ENCODE measurements at regions not wholly inside any gene's neighbourhood (a gene's known extent, or its start where the extent isn't known, plus 50 kb on each side); places are given as distances from the start of the nearest gene placed in this dataset.
"Not testable (repeated sequence)": the region's sequence is repeated elsewhere in the genome, so short reads cannot be mapped to it uniquely, and the experiment has no call there.

DNA sequence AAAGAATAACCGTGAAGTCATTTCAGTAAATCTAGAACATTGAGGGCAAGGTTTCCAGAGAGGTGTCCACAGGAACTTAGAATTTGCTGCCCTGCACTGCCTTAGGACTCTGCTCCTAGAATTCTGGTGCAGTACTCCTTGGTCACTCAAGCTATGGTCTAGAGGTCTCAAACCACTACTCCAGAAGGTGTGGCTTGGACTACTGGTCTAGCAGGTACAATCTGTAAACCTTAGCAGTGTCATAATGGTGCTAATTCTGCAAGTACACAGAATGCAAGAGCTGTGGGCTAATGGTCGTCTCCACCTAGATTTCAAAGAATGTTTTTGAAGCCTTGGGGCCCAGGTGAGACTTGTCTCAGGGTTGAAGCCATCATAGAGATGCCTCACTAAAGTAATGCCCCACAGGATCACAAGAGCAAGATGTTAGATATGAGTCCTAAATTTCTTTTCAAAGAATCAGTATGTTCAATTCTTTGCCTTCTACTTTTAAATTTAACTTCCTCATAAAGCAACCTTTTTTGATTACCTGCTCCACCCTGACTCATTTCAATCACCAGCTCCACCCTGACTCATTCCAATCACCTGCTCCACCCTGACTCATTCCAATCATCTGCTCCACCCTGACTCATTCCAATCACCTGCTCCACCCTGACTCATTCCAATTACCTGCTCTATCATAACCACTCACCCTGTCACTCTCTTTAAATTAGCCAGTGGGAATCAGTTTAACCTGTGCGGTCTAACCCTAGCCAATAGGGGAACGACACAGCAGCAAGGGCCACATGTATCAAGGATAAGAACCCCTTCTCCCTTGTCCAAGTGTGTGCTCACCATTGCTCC, 1111.8 kb upstream of the ACO1 start:
- in situ Hi-C loops (cut with MboI; ENCODE audit: low sequenced_read_pairs) = no loop called here

DNA sequence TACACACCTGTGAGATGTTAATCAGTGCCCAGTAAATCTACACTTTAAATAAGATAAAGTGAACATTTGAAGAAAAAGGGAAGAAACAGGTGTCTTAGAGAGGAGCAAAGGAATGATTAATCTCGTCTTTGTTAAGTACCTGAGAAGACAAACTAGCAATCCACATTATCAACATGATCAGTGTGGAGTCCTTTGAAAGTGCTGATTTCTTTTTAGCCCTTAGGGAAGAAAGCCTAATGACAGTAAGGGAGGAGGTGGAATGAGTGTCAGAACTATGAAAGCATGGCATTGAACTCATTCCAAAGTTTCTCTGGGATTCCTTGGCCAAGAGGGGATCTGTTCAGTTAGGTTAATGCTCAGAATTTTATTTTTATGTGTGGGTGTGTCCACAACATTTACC, 1109.0 kb upstream of the ACO1 start:
- in situ Hi-C loops (cut with MboI; ENCODE audit: low sequenced_read_pairs) = no loop called here

- in situ Hi-C loops (cut with MboI; ENCODE audit: low sequenced_read_pairs) = no loop called here
Measured at GRCh38 chr9:31290731-31291130, 1093.7 kb upstream of the ACO1 start.

- in situ Hi-C loops (cut with MboI; ENCODE audit: low sequenced_read_pairs) = no loop called here
Measured at GRCh38 chr9:31302620-31303418, 1081.6 kb upstream of the ACO1 start.

DNA sequence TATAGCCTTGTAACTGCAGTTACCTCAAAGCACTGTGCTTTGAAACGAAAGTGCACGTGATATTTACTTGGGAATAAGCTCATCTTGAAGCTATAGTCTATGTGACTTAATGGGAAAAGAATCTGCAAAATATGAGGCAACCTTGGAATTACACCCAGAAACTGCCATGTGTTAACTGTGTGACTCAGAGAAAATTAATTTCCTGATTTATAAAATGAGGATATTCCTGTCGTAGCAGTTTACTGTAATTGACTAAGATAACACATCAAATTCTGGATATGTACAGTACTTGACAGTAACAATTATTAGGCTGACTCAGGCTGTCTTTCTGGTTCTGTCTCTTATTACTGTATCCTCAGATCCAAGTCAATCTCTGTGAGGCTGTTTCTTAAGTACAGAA, 1079.9 kb upstream of the ACO1 start:
- in situ Hi-C loops (cut with MboI; ENCODE audit: low sequenced_read_pairs) = no loop called here

DNA sequence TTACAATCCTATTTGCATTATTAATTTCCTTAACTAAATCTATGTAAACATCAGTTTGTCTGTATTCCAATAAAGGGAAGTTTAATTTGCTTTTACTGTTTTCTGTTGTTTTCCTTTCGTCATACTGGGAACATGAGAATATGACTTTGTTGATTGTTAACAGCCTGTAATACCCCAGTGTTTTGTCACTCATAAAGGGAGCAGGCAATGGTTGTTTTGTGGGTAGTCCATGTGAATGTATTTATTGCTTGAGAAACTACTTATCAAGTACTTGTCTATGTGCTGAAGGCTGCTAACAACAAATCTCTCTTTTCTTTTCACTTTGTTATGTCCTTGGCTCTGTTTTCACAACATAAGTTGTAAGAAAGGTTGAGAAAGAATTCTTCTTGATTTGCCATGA, 1070.2 kb upstream of the ACO1 start:
- in situ Hi-C loops (cut with MboI; ENCODE audit: low sequenced_read_pairs) = no loop called here

- in situ Hi-C loops (cut with MboI; ENCODE audit: low sequenced_read_pairs) = no loop called here
Measured at GRCh38 chr9:31320494-31320893, 1063.9 kb upstream of the ACO1 start.

GRCh38 chr9:31321256-31321655, 1063.2 kb upstream of the ACO1 start:
- in situ Hi-C loops (cut with MboI; ENCODE audit: low sequenced_read_pairs) = no loop called here

- in situ Hi-C loops (cut with MboI; ENCODE audit: low sequenced_read_pairs) = no loop called here
Measured at GRCh38 chr9:31321686-31322085, 1062.8 kb upstream of the ACO1 start.

GRCh38 chr9:31323726-31324444, 1060.6 kb upstream of the ACO1 start:
- in situ Hi-C loops (cut with MboI; ENCODE audit: low sequenced_read_pairs) = no loop called here

- in situ Hi-C loops (cut with MboI; ENCODE audit: low sequenced_read_pairs) = no loop called here
Measured at GRCh38 chr9:31325778-31326177, 1058.7 kb upstream of the ACO1 start.

DNA sequence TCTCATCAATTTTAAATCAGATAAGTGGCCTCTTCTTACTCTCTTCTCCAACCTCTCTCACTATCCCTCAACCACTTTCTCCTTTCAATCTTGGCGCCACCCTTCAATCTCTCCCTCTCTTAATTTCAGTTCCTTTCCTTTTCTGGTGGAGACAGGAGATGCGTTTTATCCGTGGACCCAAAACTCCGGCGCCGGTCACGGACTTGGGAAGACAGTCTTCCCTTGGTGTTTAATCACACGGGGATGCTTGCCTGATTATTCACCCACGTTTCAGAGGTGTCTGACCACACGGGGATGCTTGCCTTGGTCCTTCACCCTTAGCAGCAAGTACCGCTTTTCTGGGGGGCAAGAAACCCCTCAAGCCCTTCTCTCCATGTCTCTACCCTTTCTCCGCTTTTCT, 1057.6 kb upstream of the ACO1 start:
- in situ Hi-C loops (cut with MboI; ENCODE audit: low sequenced_read_pairs) = not testable (repeated sequence)

GRCh38 chr9:31334837-31335528, 1049.5 kb upstream of the ACO1 start:
- in situ Hi-C loops (cut with MboI; ENCODE audit: low sequenced_read_pairs) = no loop called here

- in situ Hi-C loops (cut with MboI; ENCODE audit: low sequenced_read_pairs) = no loop called here
Measured at GRCh38 chr9:31335529-31336234, 1048.8 kb upstream of the ACO1 start.

- in situ Hi-C loops (cut with MboI; ENCODE audit: low sequenced_read_pairs) = no loop called here
Measured at GRCh38 chr9:31336386-31336785, 1048.1 kb upstream of the ACO1 start.

GRCh38 chr9:31336841-31337240, 1047.6 kb upstream of the ACO1 start:
- in situ Hi-C loops (cut with MboI; ENCODE audit: low sequenced_read_pairs) = no loop called here

GRCh38 chr9:31347082-31347617, 1037.3 kb upstream of the ACO1 start:
- in situ Hi-C loops (cut with MboI; ENCODE audit: low sequenced_read_pairs) = no loop called here

DNA sequence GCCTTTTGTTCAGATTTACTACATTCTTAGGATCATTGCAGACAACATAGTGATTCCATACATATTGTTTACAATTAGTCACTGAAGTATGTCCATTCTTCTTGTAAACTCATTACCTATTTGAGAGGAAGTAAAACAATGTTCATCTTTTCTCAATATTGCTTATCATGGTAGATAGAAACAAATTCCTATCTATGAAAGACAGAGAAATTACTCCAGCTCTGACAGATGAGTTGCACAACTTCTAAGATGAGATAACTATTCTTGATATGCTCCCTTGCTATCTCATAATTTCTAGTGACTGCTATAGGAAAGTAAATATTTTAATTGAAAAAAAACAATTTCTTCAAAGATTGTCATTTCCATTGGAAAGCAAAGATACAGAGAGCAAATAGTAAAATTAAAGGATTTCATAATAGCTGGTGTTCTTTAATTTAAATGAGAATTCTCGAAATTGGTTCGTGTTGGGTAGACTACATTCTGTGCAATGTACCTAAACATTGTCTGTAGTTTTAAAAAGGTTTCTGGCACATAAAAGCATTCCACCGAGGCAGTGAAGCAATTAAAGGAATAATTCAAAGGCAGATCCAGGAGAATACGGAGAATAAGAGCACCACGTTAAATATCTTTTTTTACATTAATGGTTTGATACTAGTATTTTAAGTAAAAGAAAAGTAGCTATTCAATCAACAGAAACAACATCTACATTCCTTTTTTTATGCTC, 1029.1 kb upstream of the ACO1 start:
- in situ Hi-C loops (cut with MboI; ENCODE audit: low sequenced_read_pairs) = no loop called here

DNA sequence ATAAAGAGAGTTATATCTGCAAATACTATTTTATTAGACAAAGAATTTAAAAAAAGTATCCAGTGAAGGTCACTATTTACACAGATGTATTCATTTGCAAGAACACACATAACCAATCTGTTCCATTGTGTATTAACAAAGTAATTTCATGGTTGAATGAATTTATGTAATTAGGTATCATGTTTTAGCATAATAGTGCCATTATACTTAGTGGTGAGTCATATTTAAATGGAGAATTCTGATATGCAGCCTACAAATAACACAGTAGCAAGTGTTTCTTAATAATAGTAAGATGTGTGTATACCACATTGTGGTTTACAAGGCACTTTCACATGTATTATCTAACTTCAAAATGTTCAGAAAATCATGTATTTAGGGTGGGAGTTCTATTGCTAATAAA, 1028.5 kb upstream of the ACO1 start:
- in situ Hi-C loops (cut with MboI; ENCODE audit: low sequenced_read_pairs) = no loop called here

All from HL-60/S4 (cell line).